DOHH2 (cell line): ENCODE measurements at regions not wholly inside any gene's neighbourhood (a gene's known extent, or its start where the extent isn't known, plus 50 kb on each side); places are given as distances from the start of the nearest gene placed in this dataset.

ENCODE experiments used
- H3F3A ChIP-seq: fragments of 200-600 bp; sonication (generic), shearing (Covaris generic); 2 replicates; pipeline ENCODE4 v1.6.0; 2016; ENCODE audit warnings: antibody characterized with exemption, mild to moderate bottlenecking; ENCODE audit not compliant: control insufficient read depth, insufficient read depth
- H3K27ac ChIP-seq: fragments of 200-600 bp; sonication (generic); 2 replicates; pipeline ENCODE4 v1.5.1; 2014; ENCODE audit warnings: low read depth, mild to moderate bottlenecking, low read length, moderate library complexity
- H3K27me3 ChIP-seq: fragments of 200-600 bp; sonication (generic); 2 replicates; pipeline ENCODE4 v1.6.1; 2014; ENCODE audit warnings: mild to moderate bottlenecking, low read length, mixed read lengths; ENCODE audit not compliant: control insufficient read depth
- H3K36me3 ChIP-seq: fragments of 200-600 bp; sonication (generic); 2 replicates; pipeline ENCODE4 v1.6.1; 2014; ENCODE audit warnings: mild to moderate bottlenecking, low read length, moderate library complexity, mixed read lengths; ENCODE audit not compliant: control insufficient read depth
- H3K4me1 ChIP-seq: fragments of 200-600 bp; sonication (generic); 2 replicates; pipeline ENCODE4 v1.6.1; 2014; ENCODE audit warnings: mild to moderate bottlenecking, low read length, mixed read lengths; ENCODE audit not compliant: control insufficient read depth
- H3K4me2 ChIP-seq: fragments of 200-600 bp; sonication (generic); 2 replicates; pipeline ENCODE4 v1.6.0; 2014; ENCODE audit warnings: mild to moderate bottlenecking, low read length, moderate library complexity
- H3K4me3 ChIP-seq: fragments of 200-600 bp; sonication (generic); 2 replicates; pipeline ENCODE4 v1.5.1; 2014; ENCODE audit warnings: mild to moderate bottlenecking, low read length, mixed read lengths
- H3K79me2 ChIP-seq: fragments of 200-600 bp; sonication (generic); 2 replicates; pipeline ENCODE4 v1.6.1; 2014; ENCODE audit warnings: mild to moderate bottlenecking, low read length, mixed read lengths; ENCODE audit not compliant: control insufficient read depth
- H3K9me2 ChIP-seq: fragments of 200-600 bp; sonication (generic); replicated peaks from 2 replicates; pipeline ENCODE4 v1.6.1; 2014; ENCODE audit warnings: mild to moderate bottlenecking, low read length, mixed read lengths; ENCODE audit not compliant: control insufficient read depth
- H3K9me3 ChIP-seq: fragments of 200-600 bp; sonication (generic); 2 replicates; pipeline ENCODE4 v1.6.1; 2014; ENCODE audit warnings: antibody characterized with exemption, low read length, mixed read lengths; ENCODE audit not compliant: control insufficient read depth, insufficient read depth
- H4K20me1 ChIP-seq: fragments of 200-600 bp; sonication (generic); 2 replicates; pipeline ENCODE4 v1.6.0; 2014; ENCODE audit warnings: low read depth, mild to moderate bottlenecking, antibody characterized with exemption, low read length, moderate library complexity; ENCODE audit not compliant: control insufficient read depth, insufficient read depth
- CTCF ChIP-seq: fragments of 200-600 bp; sonication (generic); IDR thresholded peaks from one replicate; pipeline ENCODE4 v1.5.1; 2014; ENCODE audit warnings: antibody characterized with exemption, mild to moderate bottlenecking, low read depth, low read length; ENCODE audit not compliant: poor library complexity, severe bottlenecking
- EZH2phosphoT487 ChIP-seq: fragments of 200-600 bp; sonication (generic); IDR thresholded peaks from 2 replicates; pipeline ENCODE4 v1.6.1; 2017; ENCODE audit warnings: borderline replicate concordance, mild to moderate bottlenecking, antibody characterized with exemption, low read length, moderate library complexity, mixed read lengths

GRCh38 chr2:123688231-123688940 lies 336.7 kb upstream of the CNTNAP5 start:
- Histone ChIP-seq H3K9me3 (peaks cover 2% of the 10 kb centered on the region; the same call in 1 of the 2 replicates), H3K79me2 (no peaks in the 10 kb centered on the region), H3K27me3 (no peaks in the 10 kb centered on the region), H3K4me3 (no peak overlapping the region), H3K4me1 (no peaks in the 10 kb centered on the region), H3K27ac (no peak overlapping the region), H4K20me1 (no peaks in the 10 kb centered on the region), H3F3A (no peaks in the 10 kb centered on the region), H3K4me2 (no peak overlapping the region), H3K9me2 (no peaks in the 10 kb centered on the region), H3K36me3 (no peaks in the 10 kb centered on the region)
- TF ChIP-seq CTCF (no peak), EZH2phosphoT487 (no peak)

- no peaks in the 10 kb centered on the region for H3K9me2 ChIP-seq
- H3K4me3 ChIP-seq, result no peak overlapping the region
Measured at GRCh38 chr2:123692121-123692520, 333.0 kb upstream of the CNTNAP5 start.

GRCh38 chr2:123693836-123694235 lies 331.3 kb upstream of the CNTNAP5 start:
- H3K9me3 ChIP-seq, result no peaks in the 10 kb centered on the region; the same call in 1 of the 2 replicates
- H3K27me3 ChIP-seq, result no peaks in the 10 kb centered on the region
- no peaks in the 10 kb centered on the region for H3F3A ChIP-seq
- H3K4me1 ChIP-seq, result no peaks in the 10 kb centered on the region
- H4K20me1 ChIP-seq, result no peaks in the 10 kb centered on the region
- no peaks in the 10 kb centered on the region for H3K36me3 ChIP-seq
- TF ChIP-seq EZH2phosphoT487 (no peak), CTCF (no peak)
- no peak overlapping the region for H3K27ac ChIP-seq
- H3K4me3 ChIP-seq, result no peak overlapping the region
- H3K4me2 ChIP-seq, result no peak overlapping the region
- H3K79me2 ChIP-seq, result no peaks in the 10 kb centered on the region
- no peaks in the 10 kb centered on the region for H3K9me2 ChIP-seq

More at GRCh38 chr2:123692121-123692520, 333.0 kb upstream of the CNTNAP5 start:
- H4K20me1 ChIP-seq, result no peaks in the 10 kb centered on the region
- H3K79me2 ChIP-seq, result no peaks in the 10 kb centered on the region
- peaks cover 2% of the 10 kb centered on the region; the same call in 1 of the 2 replicates for H3K9me3 ChIP-seq
- no peak overlapping the region for H3K27ac ChIP-seq
- no peaks in the 10 kb centered on the region for H3K27me3 ChIP-seq
- TF ChIP-seq CTCF (no peak), EZH2phosphoT487 (no peak)
- H3K4me1 ChIP-seq, result no peaks in the 10 kb centered on the region
- H3K36me3 ChIP-seq, result no peaks in the 10 kb centered on the region
- H3K4me2 ChIP-seq, result no peak overlapping the region
- H3F3A ChIP-seq, result no peaks in the 10 kb centered on the region
